ENCODE measurements at regions not wholly inside any gene's neighbourhood (a gene's known extent, or its start where the extent isn't known, plus 50 kb on each side); places are given as distances from the start of the nearest gene placed in this dataset.

- no peak for TF ChIP-seq REST (IDR thresholded peaks at IDR 0.05; ENCODE audit: low read depth)
- TF ChIP-seq FOXM1 (IDR thresholded peaks at IDR 0.05; ENCODE audit: borderline replicate concordance, low read depth): no peak
- TF ChIP-seq TAF1 (IDR thresholded peaks at IDR 0.05; ENCODE audit: low read depth): no peak
- TF ChIP-seq NFIC (IDR thresholded peaks at IDR 0.05): no peak
- TF ChIP-seq RAD21 (IDR thresholded peaks at IDR 0.05; ENCODE audit: low read depth): no peak
- TF ChIP-seq MAX (IDR thresholded peaks at IDR 0.05): no peak
- TF ChIP-seq TEAD4 (IDR thresholded peaks at IDR 0.05): no peak
- TF ChIP-seq EP300 (IDR thresholded peaks at IDR 0.05; ENCODE audit: borderline replicate concordance): no peak
- no peak for TF ChIP-seq CEBPB (IDR thresholded peaks at IDR 0.05)
- TF ChIP-seq USF1 (IDR thresholded peaks at IDR 0.05): no peak
- TF ChIP-seq EGR1 (IDR thresholded peaks at IDR 0.05): no peak
- TF ChIP-seq CREB1 (IDR thresholded peaks at IDR 0.05; ENCODE audit: low read depth): no peak
- TF ChIP-seq ZBTB7A (IDR thresholded peaks at IDR 0.05; ENCODE audit: low read depth): no peak
Observed at GRCh38 chr10:28470873-28471651, 61.9 kb upstream of the WAC start.

All from Ishikawa (cell line).